ENCODE measurements at regions not wholly inside any gene's neighbourhood (a gene's known extent, or its start where the extent isn't known, plus 50 kb on each side); places are given as distances from the start of the nearest gene placed in this dataset.
"Not testable (repeated sequence)": the region's sequence is repeated elsewhere in the genome, so short reads cannot be mapped to it uniquely, and the experiment has no call there.

- no peak overlapping the region for H3K27ac Mint-ChIP-seq (ENCODE audit: unreplicated experiment)
- DNase-seq (ENCODE audit: extremely low spot score, unreplicated experiment) = no peak
- no peak for TF ChIP-seq CTCF (IDR thresholded peaks at IDR 0.05)
- no peaks in the 10 kb centered on the region for H3K27me3 Mint-ChIP-seq (ENCODE audit: unreplicated experiment)
- no peak overlapping the region for H3K4me3 Mint-ChIP-seq (ENCODE audit: unreplicated experiment)
- H3K36me3 Mint-ChIP-seq (ENCODE audit: unreplicated experiment) = no peaks in the 10 kb centered on the region
- peaks cover 3% of the 10 kb centered on the region for H3K9me3 Mint-ChIP-seq (ENCODE audit: unreplicated experiment)
- peaks cover 8% of the 10 kb centered on the region for H3K4me1 Mint-ChIP-seq (ENCODE audit: unreplicated experiment)
These were observed 279.5 kb upstream of the PIK3R1 start for GRCh38 chr5:67935908-67936566.

- Mint-ChIP-seq H3K36me3 (ENCODE audit: unreplicated experiment) (no peaks in the 10 kb centered on the region), H3K27me3 (ENCODE audit: unreplicated experiment) (no peaks in the 10 kb centered on the region), H3K4me3 (ENCODE audit: unreplicated experiment) (no peak overlapping the region), H3K27ac (ENCODE audit: unreplicated experiment) (no peak overlapping the region), H3K4me1 (ENCODE audit: unreplicated experiment) (peaks cover 8% of the 10 kb centered on the region), H3K9me3 (ENCODE audit: unreplicated experiment) (peaks cover 4% of the 10 kb centered on the region)
- no peak for DNase-seq (ENCODE audit: extremely low spot score, unreplicated experiment)
- no peak for TF ChIP-seq CTCF (IDR thresholded peaks at IDR 0.05)
These were observed 280.6 kb upstream of the PIK3R1 start for GRCh38 chr5:67934976-67935375.

- Mint-ChIP-seq H3K36me3 (ENCODE audit: unreplicated experiment) (no peaks in the 10 kb centered on the region), H3K27me3 (ENCODE audit: unreplicated experiment) (peaks cover 13% of the 10 kb centered on the region), H3K27ac (ENCODE audit: unreplicated experiment) (no peak overlapping the region), H3K9me3 (ENCODE audit: unreplicated experiment) (no peaks in the 10 kb centered on the region), H3K4me1 (ENCODE audit: unreplicated experiment) (no peaks in the 10 kb centered on the region), H3K4me3 (ENCODE audit: unreplicated experiment) (no peak overlapping the region)
- no peak for DNase-seq (ENCODE audit: extremely low spot score, unreplicated experiment)
- TF ChIP-seq CTCF (IDR thresholded peaks at IDR 0.05) = no peak
These were observed 290.0 kb upstream of the PIK3R1 start for GRCh38 chr5:67925511-67925910.

GRCh38 chr5:67921004-67921601 is 294.5 kb upstream of the PIK3R1 start:
- no peaks in the 10 kb centered on the region for H3K4me1 Mint-ChIP-seq (ENCODE audit: unreplicated experiment)
- peaks cover 10% of the 10 kb centered on the region for H3K27me3 Mint-ChIP-seq (ENCODE audit: unreplicated experiment)
- TF ChIP-seq CTCF (IDR thresholded peaks at IDR 0.05) = no peak
- no peak overlapping the region for H3K4me3 Mint-ChIP-seq (ENCODE audit: unreplicated experiment)
- no peaks in the 10 kb centered on the region for H3K36me3 Mint-ChIP-seq (ENCODE audit: unreplicated experiment)
- peaks cover 9% of the 10 kb centered on the region for H3K9me3 Mint-ChIP-seq (ENCODE audit: unreplicated experiment)
- no peak overlapping the region for H3K27ac Mint-ChIP-seq (ENCODE audit: unreplicated experiment)
- no peak for DNase-seq (ENCODE audit: extremely low spot score, unreplicated experiment)

- not testable (repeated sequence) for H3K36me3 Mint-ChIP-seq (ENCODE audit: unreplicated experiment); H3K9me3 Mint-ChIP-seq (ENCODE audit: unreplicated experiment); H3K4me3 Mint-ChIP-seq (ENCODE audit: unreplicated experiment); H3K27ac Mint-ChIP-seq (ENCODE audit: unreplicated experiment); H3K4me1 Mint-ChIP-seq (ENCODE audit: unreplicated experiment); DNase-seq (ENCODE audit: extremely low spot score, unreplicated experiment); H3K27me3 Mint-ChIP-seq (ENCODE audit: unreplicated experiment)
These were observed 296.0 kb upstream of the PIK3R1 start for GRCh38 chr5:67919532-67919931.

Data from osteocyte (in vitro differentiated cells).